A673 (cell line): ENCODE measurements at regions not wholly inside any gene's neighbourhood (a gene's known extent, or its start where the extent isn't known, plus 50 kb on each side); places are given as distances from the start of the nearest gene placed in this dataset.

Experiments
- BruUV-seq: library from RNA; stranded (reverse); fragments of 400-500 nt; replicated peaks from 2 replicates; lab custom pipeline; 2021; lab: Mats Ljungman, UMichigan
- CTCF ChIA-PET: fragments of 300-600 bp; sonication (Branson Sonifier 250); formaldehyde crosslinking; loops from one replicate; lab custom pipeline; 2022; ENCODE audit warnings: antibody characterized with exemption; lab: Charles Lee
- POLR2A ChIA-PET: fragments of 300-600 bp; sonication (Branson Sonifier 250); formaldehyde crosslinking; loops from one replicate; lab custom pipeline; 2022; ENCODE audit warnings: antibody characterized with exemption; ENCODE audit not compliant: low non-redundant PET; lab: Charles Lee
- DNase-seq: peaks from one replicate; pipeline ENCODE4 v3.0.0-alpha.2; 2015; ENCODE audit warnings: low spot score
- H3K27ac ChIP-seq: fragments of 200-600 bp; sonication (generic); 2 replicates; pipeline ENCODE4 v1.5.1; 2016; ENCODE audit warnings: mixed run types, low read depth, mild to moderate bottlenecking, mixed read lengths, antibody characterized with exemption, low read length; ENCODE audit not compliant: poor library complexity, severe bottlenecking
- H3K27me3 ChIP-seq: fragments of 200-600 bp; sonication (generic); replicated peaks from 2 replicates; pipeline ENCODE4 v1.6.1; 2017; ENCODE audit warnings: mixed run types, low read depth, mild to moderate bottlenecking, mixed read lengths, antibody characterized with exemption, low read length; ENCODE audit not compliant: insufficient read depth, poor library complexity
- H3K36me3 ChIP-seq: fragments of 200-600 bp; sonication (generic); 2 replicates; pipeline ENCODE4 v1.6.1; 2016; ENCODE audit warnings: mixed run types, mild to moderate bottlenecking, mixed read lengths, antibody characterized with exemption, low read length; ENCODE audit not compliant: insufficient read depth, poor library complexity, severe bottlenecking
- H3K4me1 ChIP-seq: fragments of 200-600 bp; sonication (generic); 2 replicates; pipeline ENCODE4 v1.6.1; 2017; ENCODE audit warnings: mixed run types, mild to moderate bottlenecking, mixed read lengths, antibody characterized with exemption, low read length; ENCODE audit not compliant: insufficient read depth, poor library complexity, severe bottlenecking
- H3K4me3 ChIP-seq: fragments of 200-600 bp; sonication (generic); 2 replicates; pipeline ENCODE4 v1.5.1; 2016; ENCODE audit warnings: low read depth, mixed run types, mild to moderate bottlenecking, mixed read lengths, low read length; ENCODE audit not compliant: poor library complexity, severe bottlenecking
- H3K9me3 ChIP-seq: fragments of 200-600 bp; sonication (generic); 2 replicates; pipeline ENCODE4 v1.6.1; 2016; ENCODE audit warnings: mixed run types, low read depth, mild to moderate bottlenecking, mixed read lengths, antibody characterized with exemption, low read length; ENCODE audit not compliant: poor library complexity, severe bottlenecking
- CTCF ChIP-seq: fragments of 300-800, 200-600 bp; sonication (generic); conservative IDR thresholded peaks from 2 replicates; pipeline ENCODE4 v1.5.1; 2017; ENCODE audit warnings: low read depth, mild to moderate bottlenecking, antibody characterized with exemption, low read length, moderate library complexity, mixed read lengths
- EZH2 ChIP-seq: fragments of 200-600 bp; sonication (generic); IDR thresholded peaks from 2 replicates; pipeline ENCODE4 v1.6.1; 2017; ENCODE audit warnings: borderline replicate concordance, low read depth, mild to moderate bottlenecking, mixed read lengths, antibody characterized with exemption, low read length; ENCODE audit not compliant: poor library complexity, severe bottlenecking
- intact Hi-C: fragments of 100-400 bp; cut with micrococcal nuclease; formaldehyde crosslinking; loops from one replicate; pipeline ENCODE4 v1.10.0; 2022; ENCODE audit not compliant: unreplicated experiment

- Histone ChIP-seq H3K4me3 (no peak overlapping the region), H3K27ac (no peak overlapping the region), H3K36me3 (no peaks in the 10 kb centered on the region), H3K27me3 (no peaks in the 10 kb centered on the region), H3K9me3 (peaks cover 11% of the 10 kb centered on the region), H3K4me1 (no peaks in the 10 kb centered on the region)
- ChIA-PET POLR2A (no interaction called here), CTCF (no interaction called here)
- intact Hi-C loops, result no loop called here
- no peak for DNase-seq
- BruUV-seq, result no TSS peak
- TF ChIP-seq EZH2 (no peak), CTCF (no peak)
These were observed 209.8 kb downstream of the TPBG start for GRCh38 chr6:82573254-82573972.

- Histone ChIP-seq H3K4me3 (no peak overlapping the region), H3K27ac (no peak overlapping the region), H3K9me3 (peaks cover 11% of the 10 kb centered on the region), H3K27me3 (no peaks in the 10 kb centered on the region), H3K36me3 (no peaks in the 10 kb centered on the region), H3K4me1 (no peaks in the 10 kb centered on the region)
- ChIA-PET POLR2A (no interaction called here), CTCF (no interaction called here)
- BruUV-seq, result no TSS peak
- intact Hi-C loops, result no loop called here
- TF ChIP-seq EZH2, result no peak
- TF ChIP-seq CTCF, result no peak
- no peak for DNase-seq
These were observed 212.7 kb downstream of the TPBG start for GRCh38 chr6:82576284-82576683.

- Histone ChIP-seq H3K4me1 (no peaks in the 10 kb centered on the region), H3K27me3 (no peaks in the 10 kb centered on the region), H3K36me3 (no peaks in the 10 kb centered on the region), H3K27ac (no peak overlapping the region), H3K4me3 (no peak overlapping the region), H3K9me3 (no peaks in the 10 kb centered on the region)
- TF ChIP-seq CTCF (no peak), EZH2 (no peak)
- ChIA-PET POLR2A (no interaction called here), CTCF (no interaction called here)
- intact Hi-C loops, result no loop called here
- no TSS peak for BruUV-seq
- no peak for DNase-seq
These were observed 220.6 kb downstream of the TPBG start for GRCh38 chr6:82584194-82584695.
